HG03064 (cell line): ENCODE measurements at regions not wholly inside any gene's neighbourhood (a gene's known extent, or its start where the extent isn't known, plus 50 kb on each side); places are given as distances from the start of the nearest gene placed in this dataset.
"Not testable (repeated sequence)": the region's sequence is repeated elsewhere in the genome, so short reads cannot be mapped to it uniquely, and the experiment has no call there.

Experiments used
- ATAC-seq: cut with Tn5 transposase; IDR thresholded peaks from one replicate; pipeline ENCODE4 v1.9.1; 2021; ENCODE audit warnings: low read depth; ENCODE audit not compliant: unreplicated experiment

- ATAC-seq = no peak
Measured at GRCh38 chr6:19699932-19700331, 137.2 kb upstream of the ID4 start.

- no peak for ATAC-seq
Measured at GRCh38 chr6:19705606-19706005, 131.6 kb upstream of the ID4 start.

DNA sequence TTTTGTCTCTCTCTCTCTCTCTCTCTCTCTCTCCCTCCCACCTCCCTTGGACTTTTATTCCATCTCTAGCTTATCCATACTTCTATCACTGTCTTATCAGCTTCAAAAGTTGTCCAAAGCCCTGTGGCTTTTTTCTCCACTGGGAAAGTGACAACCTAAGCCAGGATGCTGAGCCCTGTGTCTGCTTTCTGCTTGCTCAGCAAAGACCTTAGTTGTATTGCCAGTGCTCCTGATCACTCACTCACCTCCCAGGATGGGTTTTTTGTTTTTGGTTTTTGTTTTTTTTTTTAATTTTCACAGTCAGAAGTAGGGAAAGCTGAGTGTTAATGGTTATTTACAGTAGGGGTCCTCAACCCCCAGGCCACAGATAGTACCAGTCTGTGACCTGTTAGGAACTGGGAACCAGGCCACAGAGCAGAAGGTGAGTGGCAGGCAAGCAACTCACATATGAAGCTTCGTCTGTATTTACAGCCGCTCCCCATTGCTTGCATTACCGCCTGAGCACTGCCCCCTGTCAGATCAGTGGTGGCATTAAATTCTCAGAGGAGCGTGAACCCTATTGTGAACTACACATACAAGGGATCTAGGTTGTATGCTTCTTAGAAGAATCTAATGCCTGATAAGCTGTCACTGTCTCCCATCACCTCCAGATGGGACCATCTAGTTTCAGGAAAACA is 125.0 kb upstream of the ID4 start:
- ATAC-seq = no peak

GRCh38 chr6:19712998-19713397 is 124.2 kb upstream of the ID4 start:
- ATAC-seq = no peak

GRCh38 chr6:19713411-19713810 is 123.8 kb upstream of the ID4 start:
- ATAC-seq = no peak

- no peak for ATAC-seq
Measured at GRCh38 chr6:19713984-19714383, 123.2 kb upstream of the ID4 start.

GRCh38 chr6:19714434-19715166 is 122.6 kb upstream of the ID4 start:
- no peak for ATAC-seq

DNA sequence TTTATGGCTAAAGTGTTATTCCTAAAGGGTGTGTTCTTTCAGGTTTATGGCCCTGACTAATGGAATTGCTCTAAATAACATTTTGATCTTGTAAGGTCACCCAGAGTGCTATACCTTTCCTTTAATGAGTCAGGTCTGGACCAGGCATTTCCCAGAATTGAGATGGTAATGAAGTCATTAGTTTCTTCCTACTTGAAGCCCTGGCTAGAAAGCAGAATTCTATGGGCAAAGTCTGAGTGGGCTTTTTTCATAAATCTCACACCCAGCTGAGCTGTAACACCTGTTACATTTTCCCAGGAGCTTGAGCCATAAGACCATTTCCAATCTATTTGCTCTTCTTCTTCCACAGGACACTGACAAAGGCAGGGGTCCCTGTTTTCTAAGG is 122.0 kb upstream of the ID4 start:
- no peak for ATAC-seq

GRCh38 chr6:19719691-19720128 is 117.5 kb upstream of the ID4 start:
- ATAC-seq = no peak

DNA sequence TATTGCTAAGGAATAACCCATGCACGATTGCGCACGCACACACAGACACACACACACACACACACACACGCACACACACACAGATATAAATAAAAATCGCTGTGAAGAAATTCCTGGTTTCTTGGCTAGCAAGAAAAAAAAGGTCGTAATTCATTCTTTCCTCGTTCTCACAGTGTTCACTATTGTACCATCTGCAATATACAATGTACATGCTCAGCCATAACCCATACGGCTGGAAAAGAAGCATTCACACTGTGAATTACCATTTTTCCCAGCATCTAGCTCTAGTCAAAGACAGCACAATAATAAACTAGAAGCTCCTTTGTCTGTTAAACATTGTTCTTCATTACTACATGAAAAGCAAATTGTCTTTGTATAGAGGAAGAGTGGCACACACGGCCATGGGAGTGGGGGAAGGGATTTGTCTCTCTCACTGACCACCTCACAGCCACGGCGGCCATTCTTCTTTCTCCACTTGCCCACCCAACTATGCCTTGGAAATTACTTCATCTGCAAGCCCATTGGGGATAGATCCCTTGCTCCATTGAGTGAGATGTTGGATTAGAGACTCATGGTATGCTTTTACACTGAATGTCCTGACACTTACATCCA is 115.3 kb upstream of the ID4 start:
- no peak for ATAC-seq

- ATAC-seq = no peak
Measured at GRCh38 chr6:19722999-19723398, 114.2 kb upstream of the ID4 start.

GRCh38 chr6:19723545-19723944 is 113.6 kb upstream of the ID4 start:
- no peak for ATAC-seq

- not testable (repeated sequence) for ATAC-seq
Measured at GRCh38 chr6:19725436-19725835, 111.7 kb upstream of the ID4 start.

DNA sequence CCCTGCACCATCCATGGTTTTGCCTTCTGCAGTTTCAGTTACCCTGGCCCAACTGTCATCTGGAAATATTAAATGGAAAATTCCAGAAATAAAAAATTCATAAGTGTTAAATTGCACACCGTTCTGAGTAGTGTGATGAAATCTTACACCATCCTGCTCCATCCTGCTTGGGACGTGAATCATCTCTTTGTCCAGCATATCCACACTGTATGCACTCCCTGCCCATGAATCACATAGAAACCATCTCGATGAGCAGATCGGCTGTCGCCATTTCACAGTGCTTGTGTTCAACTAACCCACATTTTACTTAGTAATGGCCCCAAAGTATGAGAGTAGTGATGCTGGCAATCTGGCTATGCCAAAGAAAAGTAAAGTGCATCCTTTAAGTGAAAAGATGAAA is 105.9 kb upstream of the ID4 start:
- ATAC-seq = no peak

GRCh38 chr6:19734061-19734460 is 103.1 kb upstream of the ID4 start:
- no peak for ATAC-seq

- ATAC-seq = no peak
Measured at GRCh38 chr6:19734519-19734918, 102.7 kb upstream of the ID4 start.

DNA sequence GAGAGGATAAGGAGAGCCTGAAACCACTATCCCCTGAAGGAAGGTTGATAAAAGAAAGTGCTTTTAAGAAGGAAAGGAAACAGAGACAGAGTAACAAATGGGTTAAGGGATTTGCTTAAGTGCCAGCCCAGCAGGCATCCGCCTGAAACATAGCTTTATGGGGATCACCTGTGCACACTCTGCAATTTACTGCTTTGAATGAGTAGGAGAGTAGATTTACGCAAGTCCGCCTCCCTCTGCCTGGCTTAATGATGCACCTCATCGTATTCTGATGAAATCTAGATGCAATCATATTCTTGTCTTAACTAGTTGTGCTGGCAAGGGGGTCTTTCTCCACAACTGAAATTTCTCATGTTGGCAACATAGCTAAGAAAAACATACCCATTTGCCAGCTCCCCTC is 101.1 kb upstream of the ID4 start:
- no peak for ATAC-seq

DNA sequence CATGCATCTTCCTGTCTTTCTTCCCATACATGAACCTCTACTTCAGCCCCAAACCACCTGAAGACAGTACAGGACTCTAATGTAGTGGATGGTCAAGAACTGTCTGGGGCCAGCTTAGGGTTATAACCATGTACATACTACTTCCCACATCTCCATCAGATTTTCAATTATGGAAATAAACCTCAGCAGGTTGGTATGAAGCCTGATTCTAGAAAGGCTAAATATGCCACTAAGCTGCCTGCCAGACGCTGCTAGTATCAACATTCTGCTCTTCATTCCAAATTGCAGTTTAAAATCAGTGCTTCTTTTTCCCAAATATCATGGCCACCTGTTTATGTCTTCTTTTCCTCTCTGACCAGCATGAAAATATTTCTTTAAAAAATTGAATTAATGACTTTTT is 99.2 kb upstream of the ID4 start:
- ATAC-seq = no peak

DNA sequence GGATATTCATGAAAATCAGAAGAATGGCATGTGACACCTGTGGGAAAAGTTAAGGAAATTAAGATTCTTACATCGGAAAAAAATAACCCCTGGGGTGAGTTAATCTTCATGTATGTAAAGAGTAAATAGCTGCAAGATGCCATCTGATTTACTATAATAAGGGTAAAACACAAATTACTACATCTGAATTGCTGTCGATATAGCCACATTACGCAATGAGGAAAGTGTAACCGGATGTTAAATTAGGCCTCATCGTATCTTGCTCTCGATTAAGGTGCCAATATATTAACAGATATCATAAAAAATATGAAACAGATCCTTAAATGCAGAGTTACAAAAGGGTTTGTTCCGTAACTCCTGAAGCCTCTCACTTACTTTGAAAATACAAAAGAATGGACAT is 87.4 kb upstream of the ID4 start:
- ATAC-seq = no peak

GRCh38 chr6:19752746-19753145 is 84.4 kb upstream of the ID4 start:
- ATAC-seq = no peak

DNA sequence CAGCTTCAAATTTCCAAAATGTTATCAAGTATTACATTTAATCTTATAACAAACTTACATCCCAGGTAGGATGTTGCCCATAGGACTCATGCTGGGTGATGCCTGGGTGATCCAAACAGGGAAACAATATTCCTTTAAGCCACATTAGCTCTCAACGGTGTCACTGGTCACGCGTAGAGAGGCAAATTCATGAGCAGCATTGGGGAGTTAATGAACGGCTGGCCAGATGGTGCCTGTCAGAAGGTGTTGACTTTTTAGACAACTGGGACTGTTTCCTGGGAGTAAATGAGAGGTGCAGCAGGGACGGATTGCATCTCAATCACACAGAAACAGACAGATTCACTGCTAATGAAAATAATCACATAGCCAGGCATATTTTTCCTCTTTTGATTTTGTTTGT is 83.3 kb upstream of the ID4 start:
- no peak for ATAC-seq

- no peak for ATAC-seq
Measured at GRCh38 chr6:19754686-19755085, 82.5 kb upstream of the ID4 start.
